IMR-90 (cell line): ENCODE measurements at regions not wholly inside any gene's neighbourhood (a gene's known extent, or its start where the extent isn't known, plus 50 kb on each side); places are given as distances from the start of the nearest gene placed in this dataset.

Source experiments
- ATAC-seq: fragments of 200-7000 bp; cut with Tn5 transposase; 2 replicates; pipeline ENCODE4 v1.9.1; 2020; ENCODE audit warnings: low read depth, mild to moderate bottlenecking, moderate library complexity
- BruUV-seq: library from RNA; stranded (reverse); fragments of 400-500 nt; replicated peaks from 2 replicates; lab custom pipeline; 2021; lab: Mats Ljungman, UMichigan
- CTCF ChIA-PET: fragments of 300-600 bp; formaldehyde crosslinking; extraction: SDS; loops from one replicate; lab custom pipeline; 2021; ENCODE audit warnings: antibody characterized with exemption; lab: Yijun Ruan, JAX
- POLR2A ChIA-PET: fragments of 300-600 bp; sonication (Branson Sonifier 250); formaldehyde crosslinking; loops from one replicate; lab custom pipeline; 2022; ENCODE audit warnings: antibody characterized with exemption; ENCODE audit not compliant: unreplicated experiment; lab: Charles Lee
- DNase-seq: peaks from one replicate; pipeline ENCODE4 v3.0.0; 2013
- H2AFZ ChIP-seq: replicated peaks from 2 replicates; pipeline ENCODE3; 2013; ENCODE audit warnings: low read length, mild to moderate bottlenecking; ENCODE audit not compliant: poor library complexity
- H2AK5ac ChIP-seq: 2 replicates; pipeline ENCODE4 v1.6.1; 2013; ENCODE audit warnings: low read depth, low read length, inconsistent platforms
- H2AK9ac ChIP-seq: replicated peaks from 2 replicates; pipeline ENCODE3; 2013; ENCODE audit warnings: mild to moderate bottlenecking, low read depth, low read length, moderate library complexity; ENCODE audit not compliant: poor library complexity
- H2BK120ac ChIP-seq: 2 replicates; pipeline ENCODE4 v1.6.1; 2013; ENCODE audit warnings: low read depth, low read length, inconsistent platforms
- H2BK15ac ChIP-seq: 3 replicates; pipeline ENCODE4 v1.6.1; 2013; ENCODE audit warnings: low read depth, low read length, inconsistent platforms
- H2BK20ac ChIP-seq: 2 replicates; pipeline ENCODE4 v1.6.1; 2013; ENCODE audit warnings: low read depth, mild to moderate bottlenecking, inconsistent platforms, low read length, moderate library complexity
- H2BK5ac ChIP-seq: 2 replicates; pipeline ENCODE4 v1.6.1; 2013; ENCODE audit warnings: mild to moderate bottlenecking, low read depth, low read length, inconsistent platforms; ENCODE audit not compliant: poor library complexity, severe bottlenecking
- H3K14ac ChIP-seq: replicated peaks from 2 replicates; pipeline ENCODE4 v1.6.1; 2013; ENCODE audit warnings: low read depth, low read length, inconsistent platforms
- H3K18ac ChIP-seq: 2 replicates; pipeline ENCODE4 v1.6.1; 2013; ENCODE audit warnings: low read depth, low read length, control low read depth
- H3K23ac ChIP-seq: 2 replicates; pipeline ENCODE4 v1.6.1; 2013; ENCODE audit warnings: low read depth, low read length, inconsistent platforms
- H3K27ac ChIP-seq: 2 replicates; pipeline ENCODE4 v1.5.1; 2013; ENCODE audit warnings: mild to moderate bottlenecking, control low read depth, low read length; ENCODE audit not compliant: insufficient read depth
- H3K27me3 ChIP-seq: 2 replicates; pipeline ENCODE4 v1.6.1; 2013; ENCODE audit warnings: low read length; ENCODE audit not compliant: control insufficient read depth, insufficient read depth
- H3K36me3 ChIP-seq: 2 replicates; pipeline ENCODE4 v1.6.1; 2013; ENCODE audit warnings: low read length, mixed read lengths; ENCODE audit not compliant: control insufficient read depth, insufficient read depth
- H3K4ac ChIP-seq: 2 replicates; pipeline ENCODE4 v1.6.1; 2013; ENCODE audit warnings: low read depth, low read length, inconsistent platforms
- H3K4me1 ChIP-seq: 2 replicates; pipeline ENCODE4 v1.6.1; 2013; ENCODE audit warnings: low read length, mixed read lengths; ENCODE audit not compliant: control insufficient read depth, insufficient read depth
- H3K4me2 ChIP-seq: 2 replicates; pipeline ENCODE4 v1.6.1; 2013; ENCODE audit warnings: low read depth, mild to moderate bottlenecking, control low read depth, low read length, moderate library complexity
- H3K4me3 ChIP-seq: 2 replicates; pipeline ENCODE4 v1.5.1; 2013; ENCODE audit warnings: low read depth, mild to moderate bottlenecking, control low read depth, low read length, moderate library complexity; ENCODE audit not compliant: insufficient read depth
- H3K56ac ChIP-seq: 2 replicates; pipeline ENCODE4 v1.6.1; 2013; ENCODE audit warnings: low read length, inconsistent platforms; ENCODE audit not compliant: insufficient read depth; ENCODE audit errors: extremely low read depth
- H3K79me1 ChIP-seq, 2 experiments: 2 replicates each; pipeline ENCODE4 v1.6.1; 2013; ENCODE audit warnings: low read length in 2 of 2, inconsistent platforms in 1 of 2, low read depth in 1 of 2
- H3K9ac ChIP-seq: 2 replicates; pipeline ENCODE4 v1.6.1; 2013; ENCODE audit warnings: low read depth, low read length, control low read depth
- H3K9me1 ChIP-seq: 2 replicates; pipeline ENCODE4 v1.6.1; 2013; ENCODE audit warnings: low read length, inconsistent platforms; ENCODE audit not compliant: insufficient read depth
- H3K9me3 ChIP-seq: 2 replicates; pipeline ENCODE4 v1.6.1; 2013; ENCODE audit warnings: low read length; ENCODE audit not compliant: control insufficient read depth, insufficient read depth
- H4K20me1 ChIP-seq: 2 replicates; pipeline ENCODE4 v1.6.1; 2013; ENCODE audit warnings: low read length, inconsistent platforms; ENCODE audit not compliant: insufficient read depth
- H4K5ac ChIP-seq: 2 replicates; pipeline ENCODE4 v1.6.1; 2013; ENCODE audit warnings: mild to moderate bottlenecking, low read depth, low read length, control low read depth
- H4K8ac ChIP-seq, 2 experiments: 2 replicates each; pipeline ENCODE4 v1.6.1; 2013; ENCODE audit warnings: low read depth in 2 of 2, low read length in 2 of 2, control low read depth in 1 of 2, inconsistent platforms in 1 of 2
- H4K91ac ChIP-seq: 2 replicates; pipeline ENCODE4 v1.6.1; 2013; ENCODE audit warnings: low read depth, low read length, inconsistent platforms; ENCODE audit not compliant: insufficient read depth
- BHLHE40 ChIP-seq: fragments of 150-350 bp; IDR thresholded peaks from 2 replicates; pipeline ENCODE4 v1.6.1; 2016; ENCODE audit warnings: mild to moderate bottlenecking, low read depth, low read length
- CEBPB ChIP-seq: IDR thresholded peaks from 2 replicates; pipeline ENCODE4 v1.6.1; 2012; ENCODE audit warnings: low read depth, low read length, improper control_type of control experiment
- CHD1 ChIP-seq: IDR thresholded peaks from 2 replicates; pipeline ENCODE4 v1.6.1; 2012; ENCODE audit warnings: low read depth, low read length, improper control_type of control experiment
- CTCF ChIP-seq: conservative IDR thresholded peaks from 2 replicates; pipeline ENCODE4 v1.5.1; 2012; ENCODE audit warnings: mild to moderate bottlenecking, low read depth, low read length, improper control_type of control experiment
- FOS ChIP-seq: fragments of 150-350 bp; IDR thresholded peaks from 2 replicates; pipeline ENCODE4 v1.6.1; 2016; ENCODE audit warnings: low read depth, low read length
- MAFK ChIP-seq: IDR thresholded peaks from 2 replicates; pipeline ENCODE4 v1.6.1; 2012; ENCODE audit warnings: low read depth, low read length, improper control_type of control experiment
- MXI1 ChIP-seq: IDR thresholded peaks from 2 replicates; pipeline ENCODE4 v1.6.1; 2012; ENCODE audit warnings: low read depth, mild to moderate bottlenecking, low read length, moderate library complexity, borderline replicate concordance
- POLR2A ChIP-seq: IDR thresholded peaks from 2 replicates; pipeline ENCODE4 v1.6.1; 2012; ENCODE audit warnings: mild to moderate bottlenecking, low read depth, low read length
- RAD21 ChIP-seq: IDR thresholded peaks from 2 replicates; pipeline ENCODE4 v1.6.1; 2012; ENCODE audit warnings: low read length, improper control_type of control experiment
- RCOR1 ChIP-seq: IDR thresholded peaks from 2 replicates; pipeline ENCODE4 v1.6.1; 2012; ENCODE audit warnings: mild to moderate bottlenecking, low read length, improper control_type of control experiment; ENCODE audit not compliant: insufficient replicate concordance
- RFX5 ChIP-seq: IDR thresholded peaks from 2 replicates; pipeline ENCODE4 v1.8.0; 2012; ENCODE audit warnings: low read depth, mild to moderate bottlenecking, low read length, moderate library complexity
- SMC3 ChIP-seq: fragments of 150-350 bp; IDR thresholded peaks from 2 replicates; pipeline ENCODE4 v1.6.1; 2016; ENCODE audit warnings: low read depth, mild to moderate bottlenecking, antibody characterized with exemption, low read length, moderate library complexity
- WGBS, 2 experiments: methylation state at CpG; one replicate each; pipeline versions ENCODE4 v1.1.5 to v1.1.7; 2013; ENCODE audit warnings: missing lambda C conversion rate in 2 of 2; ENCODE audit not compliant: insufficient read length in 1 of 2; ENCODE audit errors: extremely low coverage in 2 of 2; 5-methylcytosine and 5-hydroxymethylcytosine counted together
- dilution Hi-C: fragments of 300-500 bp; cut with HindIII; formaldehyde crosslinking; loops from one replicate; pipeline ENCODE4 v1.14.3; 2018; ENCODE audit warnings: low sequenced_read_pairs; ENCODE audit not compliant: unreplicated experiment
- in situ Hi-C: fragments of 300-500 bp; cut with MboI; formaldehyde crosslinking; loops from 3 replicates; pipeline ENCODE4 v1.14.3; 2019; ENCODE audit warnings: low sequenced_read_pairs, inconsistent platforms, mixed read lengths
- intact Hi-C: fragments of 100-400 bp; cut with micrococcal nuclease; formaldehyde crosslinking; loops from 2 replicates; pipeline ENCODE4 v1.10.0; 2022

DNA sequence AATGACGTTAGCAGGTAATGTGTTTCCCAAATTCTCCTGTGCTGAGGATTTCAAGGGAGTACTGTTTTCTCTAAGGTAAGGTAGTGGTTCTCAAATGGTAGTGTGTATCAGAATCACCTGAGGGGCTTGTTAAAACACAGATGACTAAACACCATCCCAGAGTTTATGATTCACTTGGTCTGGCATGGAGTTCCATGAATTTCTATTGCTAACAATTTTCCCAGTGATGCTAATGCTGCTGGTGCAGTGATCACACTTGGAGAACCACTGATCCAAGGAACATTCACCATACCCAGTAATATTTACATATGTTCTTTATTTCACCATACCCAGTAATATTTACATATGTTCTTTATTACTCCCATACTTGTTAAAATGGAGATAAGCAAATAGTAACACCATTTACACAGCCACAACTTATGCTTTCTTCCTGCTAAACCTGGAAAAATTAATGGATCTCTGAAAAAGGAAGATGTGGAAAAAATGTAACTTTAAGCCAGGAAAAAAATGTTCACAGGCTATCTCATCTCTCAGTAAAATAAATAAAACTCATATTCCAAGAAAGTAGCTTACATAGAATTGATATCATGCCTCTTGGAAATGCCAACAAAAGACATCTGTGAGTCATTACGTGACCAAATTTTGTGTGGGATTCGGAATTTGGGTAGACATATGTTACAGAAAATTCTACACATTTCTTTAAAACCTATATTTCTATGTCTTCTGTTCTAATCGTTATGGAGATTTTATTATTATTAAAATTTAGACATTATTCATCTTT is 129.5 kb downstream of the MMUT start:
- Histone ChIP-seq H4K20me1 (no peaks in the 10 kb centered on the region), H2AK9ac (no peak overlapping the region), H3K18ac (no peak overlapping the region), H3K4ac (no peak overlapping the region), H3K27ac (no peak overlapping the region), H2AFZ (no peak overlapping the region), H3K4me3 (no peak overlapping the region), H3K9me1 (no peaks in the 10 kb centered on the region), H4K5ac (no peak overlapping the region), H3K23ac (no peak overlapping the region), H3K79me1 (no peaks in the 10 kb centered on the region), H4K8ac (no peak overlapping the region), H3K4me2 (no peak overlapping the region), H3K4me1 (no peaks in the 10 kb centered on the region), H3K27me3 (no peaks in the 10 kb centered on the region), H2BK15ac (no peak overlapping the region), H3K36me3 (no peaks in the 10 kb centered on the region), H4K91ac (no peak overlapping the region), H3K56ac (no peak overlapping the region), H2AK5ac (no peak overlapping the region), H2BK120ac (no peak overlapping the region), H3K9ac (no peak overlapping the region), H2BK20ac (no peak overlapping the region), H3K9me3 (no peaks in the 10 kb centered on the region; the same call in 1 of the 2 replicates), H3K14ac (no peak overlapping the region), H2BK5ac (no peak overlapping the region)
- no peak for ATAC-seq
- TF ChIP-seq RAD21: no peak
- TF ChIP-seq MXI1: no peak
- TF ChIP-seq MAFK: no peak
- no peak for TF ChIP-seq POLR2A
- no peak for TF ChIP-seq CHD1
- no peak for TF ChIP-seq CTCF
- TF ChIP-seq RFX5: no peak
- TF ChIP-seq RCOR1: no peak
- TF ChIP-seq SMC3: no peak
- no peak for TF ChIP-seq CEBPB
- TF ChIP-seq BHLHE40: no peak
- TF ChIP-seq FOS: no peak
- in situ Hi-C loops (no loop called here), intact Hi-C loops (no loop called here), dilution Hi-C loops (no loop called here)
- CTCF ChIA-PET: interaction anchor here (1.6 kb wide), 1 partner anchor 12 kb away, joined by 3 read pairs; no protein-coding TSS in a partner anchor
- POLR2A ChIA-PET: no interaction called here
- no TSS peak for BruUV-seq
- DNase-seq: peak; percentile 31
- no CpG with 5 or more reads among the region's 4 CpGs for WGBS, 2 experiments
